ENCODE measurements at regions not wholly inside any gene's neighbourhood (a gene's known extent, or its start where the extent isn't known, plus 50 kb on each side); places are given as distances from the start of the nearest gene placed in this dataset.

- TF ChIP-seq MAFF (IDR thresholded peaks at IDR 0.05; ENCODE audit: low read length) (no peak), ZFPM2 (CRISPR knock-in tag; IDR thresholded peaks at IDR 0.05) (no peak), ZNF384 (IDR thresholded peaks at IDR 0.05; ENCODE audit: low read depth, low read length) (no peak), HNRNPUL1 (IDR thresholded peaks at IDR 0.05; ENCODE audit: low read length) (no peak), ZNF282 (CRISPR knock-in tag; IDR thresholded peaks at IDR 0.05) (no peak), GTF3C2 (IDR thresholded peaks at IDR 0.05; ENCODE audit: borderline replicate concordance, extremely low read depth, insufficient read length) (no peak), EZH2 (IDR thresholded peaks at IDR 0.05; ENCODE audit: borderline replicate concordance, low read depth, low read length) (no peak), POLR2AphosphoS5 (IDR thresholded peaks at IDR 0.05; ENCODE audit: control insufficient read depth, insufficient read depth, low read depth, low read length) (no peak), ZNF274 (IDR thresholded peaks at IDR 0.05; ENCODE audit: borderline replicate concordance, low read depth, low read length) (no peak), CEBPB (tag; IDR thresholded peaks at IDR 0.05) (no peak), ZNF311 (CRISPR knock-in tag; IDR thresholded peaks at IDR 0.05) (no peak), EP400 (IDR thresholded peaks at IDR 0.05) (no peak), ZNF316 (IDR thresholded peaks at IDR 0.05) (no peak)
- TF ChIP-seq, protein P1, sequence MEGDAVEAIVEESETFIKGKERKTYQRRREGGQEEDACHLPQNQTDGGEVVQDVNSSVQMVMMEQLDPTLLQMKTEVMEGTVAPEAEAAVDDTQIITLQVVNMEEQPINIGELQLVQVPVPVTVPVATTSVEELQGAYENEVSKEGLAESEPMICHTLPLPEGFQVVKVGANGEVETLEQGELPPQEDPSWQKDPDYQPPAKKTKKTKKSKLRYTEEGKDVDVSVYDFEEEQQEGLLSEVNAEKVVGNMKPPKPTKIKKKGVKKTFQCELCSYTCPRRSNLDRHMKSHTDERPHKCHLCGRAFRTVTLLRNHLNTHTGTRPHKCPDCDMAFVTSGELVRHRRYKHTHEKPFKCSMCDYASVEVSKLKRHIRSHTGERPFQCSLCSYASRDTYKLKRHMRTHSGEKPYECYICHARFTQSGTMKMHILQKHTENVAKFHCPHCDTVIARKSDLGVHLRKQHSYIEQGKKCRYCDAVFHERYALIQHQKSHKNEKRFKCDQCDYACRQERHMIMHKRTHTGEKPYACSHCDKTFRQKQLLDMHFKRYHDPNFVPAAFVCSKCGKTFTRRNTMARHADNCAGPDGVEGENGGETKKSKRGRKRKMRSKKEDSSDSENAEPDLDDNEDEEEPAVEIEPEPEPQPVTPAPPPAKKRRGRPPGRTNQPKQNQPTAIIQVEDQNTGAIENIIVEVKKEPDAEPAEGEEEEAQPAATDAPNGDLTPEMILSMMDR (IDR thresholded peaks at IDR 0.05 in 2 of 3, conservative IDR thresholded peaks at IDR 0.05 in 1 of 3; ENCODE audit: insufficient read depth in 2 of 3, low read depth in 1 of 3, low read length in 3 of 3): no peak
These were observed 1252.2 kb downstream of the JRKL start for GRCh38 chr11:97641988-97642387.

Data from K562 (cell line).